ENCODE measurements at regions not wholly inside any gene's neighbourhood (a gene's known extent, or its start where the extent isn't known, plus 50 kb on each side); places are given as distances from the start of the nearest gene placed in this dataset.

- no peaks in the 10 kb centered on the region for H3K36me3 ChIP-seq (ENCODE audit: insufficient read depth, low read length)
- H3K9ac ChIP-seq (ENCODE audit: low read depth, low read length, poor library complexity, severe bottlenecking), result no peak overlapping the region
- H3K27me3 ChIP-seq (ENCODE audit: insufficient read depth, low read length, poor library complexity, severe bottlenecking), result no peaks in the 10 kb centered on the region
- no peaks in the 10 kb centered on the region for H3K79me2 ChIP-seq (ENCODE audit: insufficient read depth, low read length)
- H3K9me3 ChIP-seq (ENCODE audit: insufficient read depth, low read depth, low read length), result no peaks in the 10 kb centered on the region
- no peak overlapping the region for H3K4me2 ChIP-seq (ENCODE audit: low read depth, low read length, poor library complexity, severe bottlenecking)
- no peaks in the 10 kb centered on the region for H3K9me2 ChIP-seq (replicated peaks; ENCODE audit: low read depth, low read length)
- H3K4me1 ChIP-seq (ENCODE audit: insufficient read depth, low read length, poor library complexity, severe bottlenecking), result peaks cover 8% of the 10 kb centered on the region
- H4K20me1 ChIP-seq (ENCODE audit: insufficient read depth, low read length, poor library complexity, severe bottlenecking), result no peaks in the 10 kb centered on the region
- no peak overlapping the region for H2AFZ ChIP-seq (ENCODE audit: low read length)
- H3K4me3 ChIP-seq (ENCODE audit: low read length, poor library complexity, severe bottlenecking), result no peak overlapping the region
- TF ChIP-seq EZH2phosphoT487 (IDR thresholded peaks at IDR 0.05; ENCODE audit: borderline replicate concordance), result no peak
- no peak for TF ChIP-seq CTCF (conservative IDR thresholded peaks at IDR 0.05; ENCODE audit: low read length)
- no peaks in the 10 kb centered on the region for H3F3A ChIP-seq (ENCODE audit: low read depth)
These were observed 434.3 kb downstream of the ETS1 start for GRCh38 chr11:128152796-128153696.

DNA sequence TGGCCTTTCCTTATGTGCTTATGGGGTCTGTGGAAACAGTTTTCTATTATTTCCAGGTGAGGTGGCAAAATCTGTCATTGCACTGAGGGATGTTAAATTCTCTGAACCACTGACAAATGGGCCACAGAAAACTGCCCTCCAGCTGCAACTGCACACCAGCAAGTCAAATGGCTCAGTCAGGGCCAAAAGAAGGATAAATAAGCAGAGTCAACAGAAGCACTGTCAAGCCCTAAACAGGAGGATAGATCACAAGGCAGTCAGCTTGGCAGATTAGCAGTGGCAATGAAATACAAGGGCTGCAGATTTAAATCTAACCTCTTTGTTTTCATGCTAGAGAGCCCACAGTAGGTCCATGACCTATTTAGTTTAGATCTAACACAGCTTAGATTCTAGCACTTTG lies 435.6 kb downstream of the ETS1 start:
- H3F3A ChIP-seq (ENCODE audit: low read depth), result 0 out of 2 replicates have a peak, but pooled peaks cover 2% of the 10 kb centered on the region
- no peaks in the 10 kb centered on the region for H3K9me2 ChIP-seq (replicated peaks; ENCODE audit: low read depth, low read length)
- H3K27me3 ChIP-seq (ENCODE audit: insufficient read depth, low read length, poor library complexity, severe bottlenecking), result no peaks in the 10 kb centered on the region
- no peaks in the 10 kb centered on the region for H3K79me2 ChIP-seq (ENCODE audit: insufficient read depth, low read length)
- H4K20me1 ChIP-seq (ENCODE audit: insufficient read depth, low read length, poor library complexity, severe bottlenecking), result no peaks in the 10 kb centered on the region
- no peak for TF ChIP-seq CTCF (conservative IDR thresholded peaks at IDR 0.05; ENCODE audit: low read length)
- no peak for TF ChIP-seq EZH2phosphoT487 (IDR thresholded peaks at IDR 0.05; ENCODE audit: borderline replicate concordance)
- no peak overlapping the region for H3K9ac ChIP-seq (ENCODE audit: low read depth, low read length, poor library complexity, severe bottlenecking)
- H3K4me1 ChIP-seq (ENCODE audit: insufficient read depth, low read length, poor library complexity, severe bottlenecking), result peaks cover 6% of the 10 kb centered on the region
- H3K4me3 ChIP-seq (ENCODE audit: low read length, poor library complexity, severe bottlenecking), result no peak overlapping the region
- H3K9me3 ChIP-seq (ENCODE audit: insufficient read depth, low read depth, low read length), result no peaks in the 10 kb centered on the region
- no peak overlapping the region for H2AFZ ChIP-seq (ENCODE audit: low read length)
- H3K4me2 ChIP-seq (ENCODE audit: low read depth, low read length, poor library complexity, severe bottlenecking), result no peak overlapping the region
- no peaks in the 10 kb centered on the region for H3K36me3 ChIP-seq (ENCODE audit: insufficient read depth, low read length)

- Histone ChIP-seq H3K9ac (ENCODE audit: low read depth, low read length, poor library complexity, severe bottlenecking) (no peak overlapping the region), H3K36me3 (ENCODE audit: insufficient read depth, low read length) (no peaks in the 10 kb centered on the region), H3K79me2 (ENCODE audit: insufficient read depth, low read length) (no peaks in the 10 kb centered on the region), H3K9me3 (ENCODE audit: insufficient read depth, low read depth, low read length) (no peaks in the 10 kb centered on the region), H3F3A (ENCODE audit: low read depth) (0 out of 2 replicates have a peak, but pooled peaks cover 2% of the 10 kb centered on the region), H4K20me1 (ENCODE audit: insufficient read depth, low read length, poor library complexity, severe bottlenecking) (no peaks in the 10 kb centered on the region), H3K9me2 (replicated peaks; ENCODE audit: low read depth, low read length) (no peaks in the 10 kb centered on the region), H3K4me3 (ENCODE audit: low read length, poor library complexity, severe bottlenecking) (no peak overlapping the region), H2AFZ (ENCODE audit: low read length) (no peak overlapping the region), H3K27me3 (ENCODE audit: insufficient read depth, low read length, poor library complexity, severe bottlenecking) (no peaks in the 10 kb centered on the region), H3K4me1 (ENCODE audit: insufficient read depth, low read length, poor library complexity, severe bottlenecking) (peaks cover 6% of the 10 kb centered on the region), H3K4me2 (ENCODE audit: low read depth, low read length, poor library complexity, severe bottlenecking) (no peak overlapping the region)
- TF ChIP-seq EZH2phosphoT487 (IDR thresholded peaks at IDR 0.05; ENCODE audit: borderline replicate concordance) (no peak), CTCF (conservative IDR thresholded peaks at IDR 0.05; ENCODE audit: low read length) (no peak)
These were observed 436.0 kb downstream of the ETS1 start for GRCh38 chr11:128151338-128151737.
